Dermis blood vessel endothelial cell (primary cell): ENCODE measurements at regions not wholly inside any gene's neighbourhood (a gene's known extent, or its start where the extent isn't known, plus 50 kb on each side); places are given as distances from the start of the nearest gene placed in this dataset.
A peak's percentile ranks its signal among the peaks of the same experiment; 100 is the strongest.

ENCODE experiments used
- DNase-seq: peaks from one replicate; pipeline ENCODE4 v3.0.0; 2010

GRCh38 chr3:64939309-64939708 is 251.5 kb upstream of the ADAMTS9 start:
- no peak for DNase-seq

- DNase-seq: no peak
Observed at GRCh38 chr3:64936556-64936955, 248.8 kb upstream of the ADAMTS9 start.

GRCh38 chr3:64935971-64936370 is 248.2 kb upstream of the ADAMTS9 start:
- no peak for DNase-seq

- DNase-seq: no peak
Observed at GRCh38 chr3:64932666-64933342, 245.0 kb upstream of the ADAMTS9 start.

- DNase-seq: no peak
Observed at GRCh38 chr3:64932016-64932518, 244.3 kb upstream of the ADAMTS9 start.

GRCh38 chr3:64930891-64931290 is 243.1 kb upstream of the ADAMTS9 start:
- DNase-seq: no peak

- peak; percentile 93 for DNase-seq
Observed at GRCh38 chr3:64928683-64929082, 240.9 kb upstream of the ADAMTS9 start.

- no peak for DNase-seq
Observed at GRCh38 chr3:64927689-64928088, 239.9 kb upstream of the ADAMTS9 start.

- no peak for DNase-seq
Observed at GRCh38 chr3:64925575-64925974, 237.8 kb upstream of the ADAMTS9 start.

GRCh38 chr3:64924961-64925360 is 237.2 kb upstream of the ADAMTS9 start:
- no peak for DNase-seq

- DNase-seq: peak; percentile 68
Observed at GRCh38 chr3:64922213-64922612, 234.4 kb upstream of the ADAMTS9 start.

- no peak for DNase-seq
Observed at GRCh38 chr3:64921281-64922065, 233.7 kb upstream of the ADAMTS9 start.

GRCh38 chr3:64919934-64920333 is 232.1 kb upstream of the ADAMTS9 start:
- no peak for DNase-seq

GRCh38 chr3:64918989-64919388 is 231.2 kb upstream of the ADAMTS9 start:
- DNase-seq: no peak

- no peak for DNase-seq
Observed at GRCh38 chr3:64917914-64918453, 230.2 kb upstream of the ADAMTS9 start.

- DNase-seq: peak; percentile 87
Observed at GRCh38 chr3:64916937-64917336, 229.1 kb upstream of the ADAMTS9 start.

GRCh38 chr3:64916192-64916798 is 228.5 kb upstream of the ADAMTS9 start:
- no peak for DNase-seq

GRCh38 chr3:64915778-64916177 is 228.0 kb upstream of the ADAMTS9 start:
- peak; percentile 67 for DNase-seq

GRCh38 chr3:64913515-64913914 is 225.7 kb upstream of the ADAMTS9 start:
- DNase-seq: no peak

- DNase-seq: no peak
Observed at GRCh38 chr3:64911138-64911537, 223.3 kb upstream of the ADAMTS9 start.

- no peak for DNase-seq
Observed at GRCh38 chr3:64909757-64910467, 222.1 kb upstream of the ADAMTS9 start.

GRCh38 chr3:64909011-64909410 is 221.2 kb upstream of the ADAMTS9 start:
- peak; percentile 61 for DNase-seq

- DNase-seq: peak; percentile 95
Observed at GRCh38 chr3:64908251-64908685, 220.5 kb upstream of the ADAMTS9 start.
